Activated CD8-positive, alpha-beta memory T cell treated with anti-CD3 and anti-CD28 coated beads for 24 hours (primary cell): ENCODE measurements at regions not wholly inside any gene's neighbourhood (a gene's known extent, or its start where the extent isn't known, plus 50 kb on each side); places are given as distances from the start of the nearest gene placed in this dataset.
"Not testable (repeated sequence)": the region's sequence is repeated elsewhere in the genome, so short reads cannot be mapped to it uniquely, and the experiment has no call there.

Experiments
- DNase-seq: peaks from one replicate; pipeline ENCODE4 v3.0.0-alpha.2; 2020

DNA sequence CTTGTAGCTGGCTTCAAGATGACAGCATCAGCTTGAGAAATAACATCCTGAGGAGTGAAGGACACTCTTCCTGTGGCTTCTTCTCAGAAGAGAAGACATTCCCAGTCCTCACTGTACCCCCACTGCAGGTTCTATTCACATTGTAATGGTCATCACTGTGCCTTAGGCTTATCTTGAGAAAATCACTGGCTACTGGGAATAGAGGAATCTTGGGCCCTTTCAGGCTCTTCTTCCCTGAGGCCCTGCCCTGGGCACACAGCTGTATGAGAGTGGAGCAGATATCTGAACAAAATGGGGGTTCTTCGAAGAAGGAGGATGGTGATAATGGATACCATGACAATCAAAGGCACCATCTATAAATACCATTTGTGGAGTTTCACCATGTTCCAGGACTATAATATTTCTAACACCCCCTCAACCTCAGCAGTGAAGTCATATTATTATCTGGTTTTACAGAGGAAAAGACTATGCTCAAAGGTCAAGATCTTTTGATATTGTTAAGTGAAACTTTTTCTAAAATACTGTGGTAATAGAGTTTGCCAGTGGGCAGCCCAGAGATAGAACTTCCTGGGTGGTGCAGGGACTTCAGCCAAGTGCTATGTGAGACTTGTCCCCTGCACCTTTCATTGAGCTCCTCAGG, 143.1 kb upstream of the KCNE2 start:
- DNase-seq: no peak

DNA sequence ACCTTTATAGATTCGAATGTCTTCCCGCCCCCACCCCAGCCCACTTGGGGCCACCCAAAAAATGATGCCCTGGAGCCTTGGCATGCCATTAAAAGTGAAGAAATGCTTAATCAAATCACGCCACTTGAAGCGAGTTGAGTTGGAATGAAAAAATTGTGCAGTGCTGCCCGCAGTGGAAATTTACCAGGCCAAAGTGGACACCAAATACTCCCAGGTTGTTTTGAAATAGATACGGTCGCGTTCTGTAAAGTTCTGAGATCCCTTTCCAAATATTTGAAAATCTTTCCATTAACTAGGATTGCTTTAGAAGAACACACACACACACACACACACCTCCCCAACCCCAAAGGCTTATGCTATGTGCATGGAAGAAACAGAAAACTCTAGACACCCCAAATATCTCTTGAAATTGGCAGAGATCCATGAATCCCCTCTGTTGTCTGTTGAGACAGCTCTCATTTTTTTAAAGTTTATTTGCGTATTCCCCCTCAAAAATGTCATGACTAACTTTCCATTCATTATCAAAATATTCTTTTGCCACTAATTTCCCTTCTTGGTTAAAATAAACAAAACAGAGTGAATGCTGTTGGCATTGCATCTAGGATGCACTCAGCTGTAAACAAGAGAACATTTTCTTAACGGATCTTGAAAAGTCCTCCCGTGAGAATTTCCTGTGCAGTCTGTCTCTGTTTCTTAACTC, 142.3 kb upstream of the KCNE2 start:
- peak; percentile 32 for DNase-seq

DNA sequence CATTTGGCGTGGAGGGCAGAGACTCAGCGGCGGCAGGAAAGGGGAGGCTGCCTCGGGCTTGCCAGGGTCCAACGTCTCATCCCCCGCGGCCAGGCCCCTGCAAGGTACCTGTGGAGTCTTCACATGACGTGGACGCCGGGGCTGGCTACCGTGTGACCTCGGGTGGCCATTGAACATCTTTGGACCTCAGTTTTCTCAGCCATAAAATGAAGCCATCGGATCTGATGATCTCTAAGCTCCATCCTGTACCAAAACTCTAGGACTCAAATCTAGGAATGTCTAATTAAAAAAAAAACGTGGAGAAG, 141.8 kb upstream of the KCNE2 start:
- no peak for DNase-seq

DNA sequence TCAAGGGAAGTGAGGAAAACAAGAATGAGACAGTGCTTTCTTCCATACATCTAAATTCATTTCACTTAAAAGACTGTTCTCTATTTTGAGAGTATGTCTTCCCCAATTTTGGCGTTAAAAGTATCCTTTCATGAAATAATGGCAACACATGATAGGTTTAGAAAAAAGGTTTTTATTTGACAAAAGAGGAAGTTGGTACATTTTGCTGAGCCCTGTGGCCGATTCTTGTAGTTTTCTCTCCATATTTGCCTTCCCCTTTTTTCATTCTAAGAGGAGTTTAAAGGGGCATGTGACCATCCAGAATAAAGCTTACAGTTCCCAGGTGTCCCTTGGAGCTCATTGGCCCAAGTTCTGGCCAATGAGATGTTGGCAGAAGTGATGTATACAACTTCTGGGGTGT, 140.4 kb upstream of the KCNE2 start:
- DNase-seq: no peak

DNA sequence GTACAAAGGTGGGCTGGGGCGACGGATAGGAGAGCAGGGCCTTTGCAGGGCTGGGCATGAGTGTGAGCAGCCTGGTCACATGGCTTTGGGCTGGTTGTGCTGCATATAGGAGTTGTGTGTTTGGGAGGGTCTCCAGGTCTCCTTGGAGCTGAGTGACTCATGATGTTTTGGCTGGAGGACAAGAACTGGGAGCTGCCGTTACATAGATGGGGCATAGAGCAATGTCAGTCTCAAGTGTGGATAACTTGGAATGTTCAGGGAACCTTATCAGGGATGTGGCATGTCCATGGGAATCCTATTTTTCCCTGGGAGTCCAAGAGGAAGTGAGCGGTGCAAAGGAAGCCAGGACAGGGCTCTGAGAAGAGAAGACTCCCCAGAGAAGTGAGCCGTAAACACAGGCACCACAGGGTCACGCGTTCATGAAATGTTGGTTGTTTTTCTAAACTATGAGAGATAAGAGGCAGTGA, 136.4 kb upstream of the KCNE2 start:
- no peak for DNase-seq

DNA sequence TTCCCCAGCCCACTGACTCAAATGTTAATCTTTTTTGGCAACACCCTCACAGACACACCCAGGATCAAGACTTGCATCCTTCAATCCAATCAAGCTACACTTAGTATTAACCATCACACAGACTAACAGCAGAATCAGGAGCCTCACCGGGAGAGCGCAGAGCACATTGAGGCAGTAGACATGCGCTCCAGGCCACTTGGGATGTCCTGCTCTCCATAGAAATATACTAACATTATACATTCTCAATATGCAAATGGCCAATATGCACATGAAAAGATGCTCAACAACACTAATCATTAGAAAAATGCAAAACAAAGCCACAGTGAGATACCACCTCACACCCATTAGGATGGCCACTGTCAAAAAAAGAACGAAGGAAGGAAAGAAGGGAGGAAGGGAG, 135.0 kb upstream of the KCNE2 start:
- DNase-seq: no peak

DNA sequence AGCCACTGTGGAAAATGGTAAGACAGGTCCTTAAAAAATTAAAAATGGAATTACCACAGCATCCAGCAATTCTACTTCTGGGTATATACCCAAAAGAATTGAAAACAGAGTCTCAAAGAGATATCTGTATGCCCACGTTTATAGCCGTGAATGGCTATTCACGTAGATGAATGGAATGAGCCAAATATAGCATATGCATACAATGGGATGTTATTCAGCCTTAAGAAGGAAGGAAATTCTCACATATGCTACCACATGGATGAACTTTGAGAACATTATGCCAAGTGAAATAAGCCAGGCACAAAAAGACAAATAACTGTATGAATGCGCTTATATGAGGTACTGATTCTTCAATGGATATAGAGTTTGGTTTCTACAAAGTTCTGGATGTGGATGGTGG, 134.5 kb upstream of the KCNE2 start:
- no peak for DNase-seq

DNA sequence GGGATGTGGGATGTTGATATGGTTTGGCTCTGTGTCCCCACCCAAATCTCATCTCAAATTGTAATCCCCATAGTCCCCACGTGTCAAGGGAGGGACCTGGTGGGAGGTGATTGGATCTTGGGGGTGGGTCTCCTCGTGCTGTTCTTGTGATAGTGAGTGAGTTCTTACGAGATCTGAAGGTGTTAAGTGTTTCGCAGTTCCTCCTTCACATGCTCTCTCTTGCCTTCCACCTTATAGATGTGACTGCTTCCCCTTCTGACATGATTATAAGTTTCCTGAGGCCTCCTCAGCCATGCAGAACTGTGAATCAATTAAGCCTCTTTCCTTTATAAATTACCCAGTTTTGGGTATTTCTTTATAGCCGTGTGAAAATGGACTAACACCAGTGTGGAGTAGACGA, 130.1 kb upstream of the KCNE2 start:
- not testable (repeated sequence) for DNase-seq

DNA sequence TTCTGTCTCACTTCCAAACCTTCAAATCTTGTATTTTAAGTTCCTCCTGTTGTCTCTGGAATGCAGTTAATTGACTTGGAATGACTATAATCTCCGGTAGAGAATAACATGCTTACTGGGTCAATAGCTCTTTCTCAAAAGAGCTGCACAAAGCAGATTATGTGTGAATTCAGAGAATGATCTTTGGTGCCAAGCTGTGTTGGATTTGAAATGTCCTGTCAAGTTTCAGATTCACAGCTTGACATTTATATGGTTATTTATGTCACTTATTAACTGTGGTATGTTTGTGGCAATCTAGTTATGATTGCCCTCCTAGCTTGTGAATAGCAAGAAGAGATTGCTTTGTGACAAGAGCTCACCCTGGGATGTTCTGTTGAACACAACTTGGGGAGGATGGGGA, 128.3 kb upstream of the KCNE2 start:
- no peak for DNase-seq

DNA sequence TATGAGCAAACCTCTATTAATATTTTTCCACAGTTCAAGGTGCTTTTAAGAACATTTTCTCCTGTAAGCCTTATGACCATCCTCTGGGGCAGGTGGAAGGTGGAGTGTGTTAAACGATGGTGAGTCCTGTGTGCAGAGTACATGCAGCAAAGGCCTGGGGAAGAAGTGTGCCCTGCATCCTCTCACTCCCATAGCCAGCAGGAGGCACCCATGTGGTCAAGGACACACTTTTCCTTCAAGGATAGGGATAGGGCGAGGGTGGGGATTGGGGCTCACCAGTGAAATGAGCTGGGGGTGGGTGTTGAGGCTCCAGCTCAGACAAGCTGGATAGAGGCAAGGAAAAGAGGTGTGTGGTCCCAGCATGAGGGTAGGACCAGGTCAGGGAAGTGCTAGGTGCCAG, 120.8 kb upstream of the KCNE2 start:
- no peak for DNase-seq

DNA sequence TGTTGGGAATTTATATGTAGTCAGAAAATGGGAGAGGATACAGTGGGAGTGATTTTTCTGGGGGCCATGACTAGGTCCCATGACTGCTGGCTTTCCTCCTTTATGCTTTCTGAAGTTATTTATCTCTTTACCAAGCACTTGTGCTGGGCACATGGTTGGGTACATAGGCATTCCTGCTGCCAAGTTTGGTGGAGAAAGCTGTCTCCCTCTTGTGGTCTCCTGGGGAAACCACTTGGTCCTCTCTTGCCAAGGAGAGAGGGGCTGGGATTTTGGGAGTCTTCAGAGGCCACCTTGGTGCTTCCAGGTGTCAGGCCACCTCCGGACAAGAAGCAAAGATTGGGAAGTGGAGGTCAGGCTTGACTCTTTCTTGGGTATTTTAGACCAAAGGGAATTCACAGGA, 120.2 kb upstream of the KCNE2 start:
- DNase-seq: no peak

DNA sequence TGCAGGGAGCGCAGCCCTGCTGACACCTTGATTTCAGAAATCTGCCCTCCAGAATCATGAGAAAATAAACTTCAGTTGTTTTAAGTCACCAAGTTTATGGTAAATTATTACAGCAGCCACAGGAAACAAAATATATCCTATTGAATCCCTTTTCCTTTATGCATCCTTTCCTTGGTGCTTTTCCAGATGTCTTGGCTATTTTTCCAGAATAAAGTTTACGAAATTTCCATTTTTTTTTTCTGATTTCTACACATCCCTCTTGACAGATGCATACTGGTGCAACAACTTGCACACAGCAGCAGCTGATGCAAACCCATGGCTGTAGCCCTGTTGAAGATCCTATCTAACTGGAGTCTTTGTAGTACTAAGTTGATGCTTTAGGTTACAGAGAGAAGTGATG, 111.1 kb upstream of the KCNE2 start:
- no peak for DNase-seq

DNA sequence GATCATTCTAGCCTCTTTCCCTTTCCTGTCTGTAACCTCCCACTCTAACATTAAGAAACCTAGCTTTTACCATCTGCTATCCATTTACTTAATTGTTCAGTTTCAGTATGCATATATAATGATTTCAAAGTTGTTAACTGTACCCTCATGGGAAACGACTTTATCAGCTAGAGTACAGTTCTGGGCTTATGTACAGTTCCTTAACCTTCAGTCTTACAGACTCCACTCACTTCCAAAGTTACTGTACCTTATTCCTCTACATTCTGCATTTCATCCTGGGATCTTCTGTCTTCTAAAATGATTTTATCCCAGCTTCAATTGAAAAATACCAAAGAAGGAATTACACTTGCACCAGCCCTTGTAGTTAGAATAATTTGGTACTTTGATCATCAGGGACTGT, 108.7 kb upstream of the KCNE2 start:
- DNase-seq: no peak

DNA sequence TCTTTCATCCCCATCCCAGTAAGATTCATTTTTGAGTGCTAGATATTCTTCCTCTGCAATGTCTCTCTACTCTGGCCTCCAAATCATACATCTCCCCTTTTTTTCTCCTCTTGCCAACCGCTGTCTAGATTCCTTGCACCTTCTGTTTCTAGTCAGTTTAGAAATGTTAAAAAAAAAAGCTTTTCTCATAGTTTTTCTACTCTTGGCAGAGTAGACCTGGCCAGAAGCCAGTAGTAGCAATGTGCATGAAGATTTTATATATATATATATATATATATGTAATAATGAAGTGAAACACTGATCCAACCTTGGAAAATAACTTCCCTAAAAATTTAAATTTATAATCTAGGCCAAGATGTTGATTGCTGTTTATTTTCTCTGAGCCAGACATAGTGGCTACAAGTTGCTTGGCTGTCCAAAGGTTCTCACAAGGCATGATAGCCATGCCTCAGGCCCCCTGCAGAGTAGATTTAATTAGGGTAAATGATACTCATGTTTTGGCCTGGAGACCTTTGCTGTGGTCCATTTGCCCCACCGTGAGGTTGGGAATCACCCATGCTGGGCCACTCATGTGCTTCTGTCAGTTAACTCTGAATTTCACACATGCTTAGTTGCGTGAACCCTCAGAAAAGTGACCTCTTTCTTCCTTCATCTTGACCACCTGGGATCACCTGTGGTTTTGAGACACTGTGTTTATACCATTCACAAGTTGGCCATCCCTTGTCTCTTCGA, 103.4 kb upstream of the KCNE2 start:
- DNase-seq: no peak

DNA sequence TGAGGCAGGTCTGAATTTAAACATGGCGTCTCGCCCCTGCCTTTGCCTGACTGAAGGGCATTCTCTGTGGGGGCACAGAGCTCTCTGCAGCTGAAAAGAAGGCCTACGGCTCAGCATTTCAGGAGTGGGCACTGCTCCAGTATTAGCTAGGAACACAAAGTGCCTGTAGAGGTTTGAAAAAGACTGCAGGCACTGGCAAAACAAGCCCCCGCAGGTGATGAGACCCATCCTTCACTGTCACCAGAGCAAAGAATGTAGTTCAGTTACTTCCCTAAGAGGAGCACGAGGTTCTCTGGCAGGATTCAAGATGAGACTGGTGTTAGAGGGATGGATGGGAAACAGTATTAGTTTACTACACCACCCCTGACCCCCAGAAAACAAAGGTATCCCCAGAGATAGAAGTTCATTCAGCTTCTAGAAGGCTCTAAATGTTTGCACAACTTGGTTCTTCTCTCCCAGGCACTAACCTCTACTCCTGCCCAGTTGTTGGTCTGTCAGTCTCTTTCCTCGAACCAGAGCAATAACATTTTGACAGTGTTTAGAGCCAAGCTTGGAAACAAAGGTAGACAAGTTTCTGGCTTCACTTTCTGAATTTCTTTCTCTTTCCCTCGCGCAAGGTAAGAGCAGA, 101.9 kb upstream of the KCNE2 start:
- no peak for DNase-seq

DNA sequence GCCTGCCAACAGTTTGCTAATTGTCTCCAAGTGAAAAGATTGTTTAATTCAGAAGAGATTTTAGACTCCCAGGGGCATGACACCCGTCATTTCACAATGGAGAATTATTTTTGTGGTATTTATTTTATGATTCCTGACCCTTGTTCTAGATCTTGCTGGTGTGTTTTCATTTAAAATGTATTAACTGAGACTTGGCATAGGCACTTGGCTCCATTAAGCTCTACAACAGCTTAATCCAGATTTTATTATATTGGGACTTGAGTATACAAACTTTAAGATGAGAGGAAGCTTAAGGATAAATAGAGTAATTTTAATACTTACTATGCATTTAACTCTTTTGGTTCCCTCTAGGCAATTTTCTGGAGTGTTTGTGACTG, 101.3 kb upstream of the KCNE2 start:
- no peak for DNase-seq

DNA sequence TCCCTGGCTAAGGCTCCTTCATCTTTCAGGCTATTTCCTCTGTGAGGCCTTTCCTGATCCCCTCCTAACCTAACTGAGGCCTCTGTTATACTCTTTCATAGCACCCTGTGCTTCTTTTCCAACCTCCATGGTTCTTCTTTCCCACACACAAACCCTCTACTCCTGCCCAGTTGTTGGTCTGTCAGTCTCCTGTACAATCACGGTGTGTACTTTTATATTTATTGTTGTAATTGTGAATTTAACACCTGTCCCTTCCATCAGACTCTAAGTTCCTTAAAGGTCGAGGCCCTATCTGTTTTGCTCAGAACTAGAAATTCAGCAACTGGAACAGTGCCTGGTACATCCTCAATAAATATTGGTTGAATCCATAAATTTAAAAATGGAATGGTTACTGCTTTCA, 100.2 kb upstream of the KCNE2 start:
- DNase-seq: no peak

DNA sequence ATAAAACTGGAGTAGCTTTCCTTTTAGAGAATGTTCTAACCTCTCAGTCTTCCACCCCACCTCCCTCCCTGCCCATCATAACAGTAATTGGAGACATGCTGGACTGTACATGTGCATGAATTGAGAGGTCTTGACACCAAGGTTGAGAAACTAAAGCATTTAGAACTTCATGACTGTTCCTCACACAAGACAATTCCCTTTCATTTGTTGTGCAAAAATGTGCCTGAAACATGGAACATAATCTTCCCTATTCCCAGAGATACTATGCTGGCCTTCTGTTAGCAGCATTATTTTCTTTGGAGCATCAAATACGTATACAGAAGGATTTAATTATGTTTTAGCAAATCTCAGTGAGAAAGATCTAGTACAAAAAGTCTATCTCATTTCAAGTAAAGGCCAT, 97.5 kb upstream of the KCNE2 start:
- DNase-seq: no peak

DNA sequence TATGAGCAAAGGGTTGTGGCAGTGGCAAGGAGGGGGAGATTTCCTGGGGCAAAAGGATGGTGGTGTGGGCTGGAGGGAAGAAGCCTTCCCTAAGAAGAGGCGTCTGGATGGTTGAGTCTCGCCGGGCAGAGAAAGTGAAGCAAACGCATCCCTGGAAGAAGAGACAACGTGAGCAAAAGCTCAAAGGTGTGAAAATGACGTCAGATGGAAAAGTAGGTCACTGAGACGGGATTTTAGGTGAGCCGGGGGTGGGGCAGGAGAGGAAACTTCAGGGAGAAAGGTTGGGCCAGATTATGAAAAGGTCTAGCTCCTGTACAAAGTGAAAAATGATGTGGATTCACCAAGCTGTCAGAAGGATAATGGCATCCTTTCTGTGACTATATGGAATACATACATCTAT, 95.3 kb upstream of the KCNE2 start:
- no peak for DNase-seq

DNA sequence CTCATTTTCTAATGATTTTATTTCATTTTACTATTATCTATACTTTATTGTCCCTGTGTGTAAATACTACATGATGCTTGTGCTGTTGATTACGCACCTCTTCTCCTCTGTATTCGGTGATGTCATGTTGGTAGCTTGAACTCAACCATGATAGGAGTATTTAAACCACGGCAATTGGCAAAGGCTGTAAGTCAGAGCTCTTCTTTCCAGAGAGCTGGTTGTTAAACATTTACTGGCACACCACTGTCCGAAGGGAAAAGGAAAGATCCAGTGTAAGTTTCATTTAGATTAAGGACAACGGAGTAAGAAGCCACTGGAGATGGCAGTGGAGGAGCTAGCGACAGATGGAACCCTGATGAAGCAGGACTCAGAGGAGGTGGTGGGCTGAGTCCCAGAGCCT, 93.4 kb upstream of the KCNE2 start:
- no peak for DNase-seq

DNA sequence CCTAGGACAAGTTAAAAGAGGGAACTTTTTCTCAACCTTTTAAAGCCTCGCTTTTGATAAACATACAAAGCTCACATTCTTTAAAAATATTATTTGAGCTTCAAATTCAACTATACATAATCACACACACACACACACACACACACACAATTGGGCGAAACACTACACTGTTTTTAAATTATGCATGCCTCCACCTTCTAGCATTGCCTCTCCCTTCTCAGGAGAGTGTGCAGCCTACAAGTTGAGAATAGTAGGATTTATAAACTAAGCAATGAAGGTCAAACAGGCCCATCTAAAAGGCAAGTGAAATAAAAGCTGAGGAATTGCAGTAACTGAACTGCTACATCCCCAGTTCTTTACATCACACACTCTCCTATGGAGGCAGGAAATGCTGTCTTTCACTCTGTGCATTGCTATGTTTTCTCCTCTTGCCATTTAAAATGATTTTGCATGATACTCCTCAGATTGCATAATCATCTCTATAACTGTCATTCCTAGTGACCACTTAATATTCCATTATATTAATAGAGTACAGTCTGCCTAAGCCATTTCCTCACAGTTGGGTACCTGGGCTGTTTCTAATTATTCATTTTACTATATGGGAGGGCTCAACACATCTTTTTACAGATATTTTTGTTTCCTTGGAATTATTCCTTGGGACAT, 92.5 kb upstream of the KCNE2 start:
- DNase-seq: no peak

DNA sequence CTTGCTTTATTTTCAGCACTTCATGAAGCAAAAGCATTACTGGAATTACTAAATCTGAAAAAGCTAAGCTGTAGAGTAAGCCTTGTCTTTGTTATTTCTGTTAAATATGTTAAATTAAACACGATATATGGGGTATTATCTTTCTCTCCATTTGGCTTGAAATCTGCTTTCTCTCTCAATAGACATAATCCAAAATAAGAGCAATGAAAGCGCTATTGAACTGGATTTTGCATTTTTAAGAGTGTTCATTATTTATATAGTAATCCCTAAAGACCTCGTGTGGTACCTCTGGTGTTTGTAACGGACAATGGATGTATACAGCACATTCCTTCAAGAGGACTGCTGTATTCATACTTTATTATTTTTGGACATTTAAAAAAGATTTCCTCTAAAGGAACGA, 91.5 kb upstream of the KCNE2 start:
- DNase-seq: no peak

DNA sequence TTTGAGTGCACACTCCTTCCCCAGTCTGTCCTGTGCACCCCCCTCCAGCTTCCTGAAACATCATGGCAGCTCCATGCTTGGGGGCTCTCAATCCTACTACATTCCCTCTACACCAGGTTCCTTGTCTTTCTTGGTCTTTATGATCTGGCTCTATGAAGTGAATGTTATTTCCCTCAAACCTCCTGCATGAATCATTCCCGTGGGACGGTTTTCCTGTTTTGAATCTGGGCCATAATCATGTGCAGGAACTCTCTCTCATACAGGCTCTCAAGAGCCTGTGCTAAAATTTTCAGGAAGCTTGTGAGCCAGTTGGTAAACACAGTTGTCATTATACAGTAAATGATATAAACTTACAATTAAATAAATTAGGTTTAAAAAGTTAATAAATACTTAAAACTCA, 89.8 kb upstream of the KCNE2 start:
- no peak for DNase-seq
